HG02885 (cell line): ENCODE measurements at regions not wholly inside any gene's neighbourhood (a gene's known extent, or its start where the extent isn't known, plus 50 kb on each side); places are given as distances from the start of the nearest gene placed in this dataset.

ENCODE experiments used
- ATAC-seq: cut with Tn5 transposase; IDR thresholded peaks from one replicate; pipeline ENCODE4 v1.9.1; 2021; ENCODE audit warnings: mild to moderate bottlenecking; ENCODE audit not compliant: unreplicated experiment, poor library complexity

DNA sequence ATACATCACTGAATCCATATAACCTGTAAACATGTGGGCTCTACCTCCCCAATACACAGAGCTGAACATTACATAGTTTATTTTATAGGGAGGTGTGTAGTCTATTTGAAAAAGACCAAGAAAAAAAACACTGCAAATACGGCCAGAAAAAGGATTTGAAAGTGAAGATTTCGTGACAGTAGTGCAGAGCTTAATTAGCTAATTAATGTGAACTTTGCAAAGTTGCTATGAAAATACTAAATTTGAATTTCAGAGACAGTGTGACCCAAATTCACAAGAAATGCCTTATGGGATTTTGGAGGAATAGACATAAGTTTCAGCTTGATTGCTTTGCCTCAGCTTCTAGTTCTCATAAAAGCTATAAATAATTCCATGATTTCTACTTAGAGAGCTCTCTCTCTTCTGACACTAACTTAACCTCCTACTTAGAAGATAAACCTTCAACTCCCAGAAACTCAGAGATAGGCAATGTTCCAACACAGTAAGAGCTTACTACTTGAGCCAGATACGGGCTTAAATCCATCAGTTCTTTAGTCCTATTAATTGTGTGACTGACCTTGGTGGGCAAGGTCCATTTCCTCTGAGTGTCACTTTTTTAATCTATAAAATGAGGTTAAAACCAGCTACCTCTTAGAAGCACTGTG lies 87.3 kb upstream of the THBS1 start:
- no peak for ATAC-seq

DNA sequence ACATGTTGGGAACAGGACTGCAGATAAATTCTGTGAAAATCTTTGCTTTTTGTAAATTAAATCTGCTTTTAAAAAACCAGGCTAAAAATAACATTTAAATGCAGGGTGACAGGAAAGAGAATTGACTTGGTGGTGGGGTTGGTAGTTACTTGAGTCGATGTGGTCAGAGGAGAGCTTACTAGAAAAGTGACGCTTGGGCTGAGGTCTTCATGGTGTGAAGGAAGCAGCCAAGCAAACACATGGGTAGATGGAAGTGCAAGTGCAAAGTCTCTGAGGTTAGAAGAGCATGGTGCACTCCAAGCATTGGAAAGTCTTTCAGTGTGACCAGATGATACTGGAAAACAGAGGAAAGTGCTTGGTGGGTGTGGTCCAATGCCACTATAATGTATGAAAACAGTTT lies 86.4 kb upstream of the THBS1 start:
- peak; percentile 52 for ATAC-seq

DNA sequence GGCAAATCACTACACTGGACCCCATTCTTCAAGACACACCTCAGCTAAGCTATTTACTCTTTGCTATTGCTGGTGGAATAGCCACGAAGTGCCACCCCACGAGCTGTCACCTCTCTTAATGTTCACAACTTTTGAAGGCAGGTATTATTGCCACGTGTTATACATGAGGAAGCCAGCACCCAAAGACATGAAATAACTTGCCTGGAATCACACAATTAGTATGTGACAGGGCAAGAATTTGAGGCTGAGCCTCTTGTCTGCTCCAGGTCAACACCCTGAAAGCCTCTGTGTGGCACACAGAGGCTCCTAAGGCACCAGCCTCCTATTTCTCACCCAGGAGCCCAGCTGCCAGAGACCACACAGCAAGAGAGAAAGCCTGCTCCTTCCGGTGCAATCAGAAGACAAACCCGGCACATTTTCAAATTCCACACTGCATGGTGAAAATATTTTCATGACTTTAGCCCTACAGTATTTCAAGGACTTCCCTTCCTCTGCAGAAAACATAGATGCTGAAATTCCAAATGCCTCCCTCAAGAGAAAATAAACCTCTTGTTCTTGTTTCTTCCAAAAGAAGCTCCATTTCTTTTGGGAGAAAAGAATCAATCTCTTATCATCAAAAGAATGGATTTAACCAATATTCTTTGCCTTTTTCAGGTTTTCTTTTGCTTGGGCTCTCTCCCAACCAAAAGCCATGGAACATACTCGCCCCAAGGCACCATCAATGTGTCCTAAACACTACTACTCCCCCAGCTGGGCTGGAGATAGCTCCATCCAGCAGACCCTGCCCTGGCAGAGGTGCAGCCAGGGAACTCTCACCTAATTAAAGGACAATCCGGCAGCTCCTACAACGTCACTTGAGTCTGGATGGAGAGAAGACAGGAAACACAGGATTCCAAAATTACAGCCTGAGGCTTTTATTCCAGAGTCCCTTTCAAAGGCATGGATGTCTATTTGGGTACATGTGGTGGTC lies 84.7 kb upstream of the THBS1 start:
- ATAC-seq: no peak

DNA sequence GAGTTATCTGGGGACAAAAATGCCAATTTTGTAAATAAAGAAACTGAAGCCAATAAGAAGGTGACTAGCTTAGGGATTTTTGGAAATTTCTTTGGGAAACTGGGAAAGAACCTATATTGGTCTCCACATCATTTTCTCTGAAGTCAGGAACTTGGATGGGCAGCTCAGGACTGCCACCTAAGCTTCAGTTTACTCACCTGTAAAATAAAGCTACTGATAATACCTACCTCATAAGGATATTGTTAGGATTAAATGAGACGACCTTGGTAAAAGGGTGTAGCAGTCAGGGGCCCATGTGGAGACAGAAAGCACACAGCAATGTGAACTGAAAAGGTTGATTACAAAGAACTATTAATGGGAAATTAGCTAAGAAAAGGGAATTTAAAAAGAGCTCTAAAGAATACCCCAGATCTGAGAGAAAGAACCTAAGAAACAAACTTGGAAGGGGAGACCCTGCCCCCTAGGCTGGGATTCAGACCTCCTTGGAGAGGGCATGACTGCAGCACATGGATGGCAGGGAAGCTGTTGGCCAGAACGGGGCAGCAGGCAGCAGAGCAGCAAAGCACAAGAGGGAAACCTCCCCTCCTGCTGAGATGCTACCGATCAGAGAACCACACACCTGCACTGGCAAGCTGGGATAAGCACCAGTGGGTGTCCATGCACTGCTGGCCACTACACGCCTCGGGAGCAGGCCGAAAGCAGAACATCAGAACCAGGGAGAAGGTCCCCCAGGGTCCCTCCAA lies 83.7 kb upstream of the THBS1 start:
- no peak for ATAC-seq

DNA sequence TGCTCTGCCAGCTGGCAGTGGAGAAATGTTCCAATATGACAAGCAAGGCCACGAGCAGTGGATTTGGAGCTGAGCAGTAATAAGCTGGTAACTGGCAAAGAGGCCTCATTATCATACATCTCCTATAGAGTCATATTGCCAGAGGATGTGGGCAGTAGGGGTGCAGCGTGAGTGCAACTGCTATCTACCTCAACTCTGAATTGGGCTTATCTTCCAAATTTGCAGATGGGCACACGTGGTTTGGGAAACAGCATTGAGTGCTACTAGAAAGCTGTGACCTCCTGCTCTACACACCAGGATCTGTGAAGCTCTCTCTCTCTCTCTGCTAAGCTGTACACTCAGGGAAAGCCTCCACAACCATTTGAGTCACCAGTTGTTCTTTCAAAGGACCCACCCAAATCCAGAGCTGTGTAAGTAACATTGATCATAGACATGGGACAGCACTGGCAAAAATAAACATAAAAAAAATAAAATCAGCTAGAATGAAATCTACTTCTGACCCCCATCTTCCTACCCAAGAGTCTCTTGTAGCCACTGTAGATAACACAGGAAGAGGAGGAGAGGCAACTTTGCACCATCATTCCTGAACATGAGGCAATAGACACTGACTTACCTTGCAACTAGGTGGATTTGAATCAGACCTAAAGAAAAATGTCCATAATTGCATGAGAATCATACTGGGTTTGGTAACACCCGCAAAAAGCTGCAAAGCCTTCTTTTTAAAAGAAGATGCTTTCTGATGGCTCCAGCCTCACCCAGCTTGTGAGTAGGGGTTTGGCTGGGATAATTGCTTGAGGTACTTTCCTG lies 82.9 kb upstream of the THBS1 start:
- ATAC-seq: no peak

DNA sequence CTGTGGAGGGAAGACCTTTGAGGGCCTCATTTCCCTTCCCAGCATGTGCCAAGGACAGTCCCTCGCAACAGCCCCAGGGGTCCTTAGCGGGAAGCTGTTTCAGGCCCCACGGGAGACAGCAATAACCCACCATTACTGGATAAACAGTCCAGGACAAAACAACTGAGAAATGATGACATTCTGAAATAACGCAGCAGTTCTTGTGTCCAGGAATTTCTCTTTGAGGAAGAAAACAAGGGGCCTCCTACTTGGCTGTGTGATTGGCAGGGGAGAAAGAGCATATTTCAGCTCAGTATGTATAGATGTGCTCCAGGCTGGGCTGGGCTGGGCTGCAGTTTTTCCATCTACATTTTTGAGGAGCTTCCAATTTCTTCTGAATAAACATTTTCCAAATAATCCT lies 82.2 kb upstream of the THBS1 start:
- ATAC-seq: no peak

DNA sequence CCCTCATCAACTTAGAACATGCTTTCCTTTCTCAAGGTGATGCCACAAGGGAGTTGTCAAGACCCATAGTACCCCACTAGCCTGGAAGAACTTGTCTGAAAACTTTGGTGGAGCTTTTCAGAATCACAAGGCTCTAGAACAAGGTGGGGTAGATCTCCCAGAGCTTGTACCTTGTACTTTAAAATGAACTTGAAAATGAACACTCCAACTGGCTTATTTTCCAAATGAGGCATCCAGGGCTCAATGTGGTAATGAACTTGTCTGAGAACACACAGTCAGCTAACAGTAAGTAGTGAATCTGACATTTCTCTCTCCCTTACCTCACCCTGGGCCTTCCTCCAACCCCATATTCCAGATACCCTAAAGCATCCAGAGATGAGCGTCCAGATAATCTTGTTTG lies 81.8 kb upstream of the THBS1 start:
- no peak for ATAC-seq

DNA sequence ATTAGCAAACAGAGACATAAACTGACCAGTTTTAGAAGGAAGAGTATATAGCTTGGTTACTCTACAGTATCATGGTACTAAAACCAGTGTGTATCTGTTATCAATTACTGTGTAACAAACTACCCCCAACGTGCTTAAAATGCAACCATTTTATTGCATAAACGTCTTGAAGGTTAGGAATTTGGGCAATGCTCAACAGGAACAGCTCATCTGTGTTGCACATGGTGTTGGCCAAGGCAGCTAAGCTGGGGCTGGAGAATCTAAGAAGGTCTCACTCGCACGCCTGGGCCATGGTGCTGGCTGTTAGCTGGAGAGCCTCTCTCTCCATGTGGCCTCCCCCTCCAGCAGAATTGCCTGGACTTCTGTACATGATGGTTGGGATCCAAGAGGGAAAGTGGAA lies 81.2 kb upstream of the THBS1 start:
- ATAC-seq: no peak

DNA sequence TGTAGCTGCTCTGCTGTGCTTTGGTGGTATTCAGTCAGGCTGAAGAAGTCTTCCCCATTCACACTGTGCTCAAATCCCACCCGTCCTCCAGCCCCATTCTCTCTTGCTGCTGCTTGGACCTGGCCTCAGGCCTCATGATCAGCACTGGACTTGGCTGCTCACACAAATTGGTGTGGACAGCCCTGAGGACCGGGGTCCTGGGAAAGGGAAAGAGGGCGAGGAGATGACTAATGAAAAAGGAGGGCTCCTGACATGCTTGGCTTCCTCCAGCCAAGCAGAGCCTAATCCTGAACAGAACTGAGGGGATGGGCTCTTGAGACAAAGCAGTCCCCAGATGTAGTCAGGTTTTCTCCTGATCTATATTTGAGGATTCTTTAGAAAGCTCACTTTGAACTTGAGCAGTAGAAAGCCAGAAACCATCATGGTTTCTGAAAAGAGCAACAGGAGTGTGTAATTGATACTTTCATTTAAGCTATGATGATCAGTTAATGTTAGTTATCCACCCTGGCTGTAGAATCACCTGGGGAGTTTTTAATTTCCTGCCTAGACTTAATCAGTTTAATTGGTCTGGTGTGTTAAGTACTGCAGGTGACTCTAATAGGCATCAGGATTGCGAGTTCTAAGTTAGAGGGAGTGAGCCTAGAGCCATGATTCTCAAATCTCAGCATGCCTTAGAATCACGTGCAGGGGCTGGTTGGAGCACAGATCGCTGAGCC lies 79.4 kb upstream of the THBS1 start:
- ATAC-seq: no peak

DNA sequence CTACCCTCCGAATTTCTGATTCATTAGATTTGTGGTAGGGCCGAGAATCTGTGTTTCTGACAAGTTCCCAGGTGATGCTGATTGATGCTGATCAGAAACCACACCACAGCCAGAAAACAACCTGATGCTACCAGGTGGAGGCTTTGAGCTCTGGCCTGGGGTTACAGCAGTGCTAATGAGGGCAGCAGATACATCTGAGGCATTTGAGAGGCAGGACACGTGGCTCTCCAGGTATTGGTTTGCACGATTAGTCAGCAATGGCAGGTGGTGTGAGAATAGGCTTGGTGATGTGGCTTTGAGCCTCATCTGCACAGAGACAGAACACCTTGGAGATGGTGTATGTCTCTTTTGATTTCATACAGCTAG lies 78.8 kb upstream of the THBS1 start:
- ATAC-seq: no peak

DNA sequence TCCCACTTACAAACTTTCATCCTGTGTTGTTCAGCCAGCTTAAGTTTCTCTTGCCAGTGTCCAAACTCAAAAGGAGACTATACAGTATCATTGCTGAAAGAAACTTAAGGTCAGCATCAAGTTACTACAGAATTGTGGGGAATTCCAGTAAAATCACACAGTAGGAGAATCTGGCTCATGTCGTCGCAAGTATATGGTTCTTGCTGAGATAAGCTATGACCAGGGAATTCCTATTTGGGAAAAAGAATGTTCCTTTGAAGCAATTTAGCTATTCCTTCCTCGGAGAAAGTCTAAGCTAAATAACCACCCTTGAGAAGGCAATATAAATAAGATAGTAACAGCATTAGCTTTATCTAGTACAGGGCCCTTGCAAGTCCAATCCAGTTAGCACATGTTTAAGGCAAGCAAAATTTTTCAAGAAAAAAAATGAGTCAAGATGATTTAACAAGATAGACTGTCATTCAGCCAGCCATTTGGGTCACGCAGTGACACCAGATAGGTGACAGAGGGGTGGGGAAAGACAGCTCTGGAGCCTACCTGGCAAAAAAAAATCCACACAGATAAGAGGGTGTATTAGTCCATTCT lies 78.2 kb upstream of the THBS1 start:
- no peak for ATAC-seq

DNA sequence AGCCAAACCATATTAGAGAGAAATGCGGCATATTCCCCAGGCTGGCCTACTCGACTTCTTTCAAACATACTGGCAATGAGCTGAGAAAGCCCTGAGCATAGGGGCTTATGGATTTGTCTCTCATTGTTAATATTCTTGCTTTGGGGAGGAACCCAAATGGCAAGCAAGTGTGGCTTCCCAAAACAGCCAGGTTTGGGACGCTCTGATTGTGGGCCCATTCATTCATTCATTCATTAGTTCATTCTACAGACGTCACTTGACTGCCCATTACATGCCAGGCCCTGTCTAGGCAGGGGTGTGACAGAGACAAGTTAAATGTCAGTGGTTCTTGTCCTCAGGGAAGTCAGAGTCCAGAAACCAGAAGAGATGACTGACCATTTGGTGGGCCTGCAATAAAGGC lies 77.4 kb upstream of the THBS1 start:
- ATAC-seq: no peak

DNA sequence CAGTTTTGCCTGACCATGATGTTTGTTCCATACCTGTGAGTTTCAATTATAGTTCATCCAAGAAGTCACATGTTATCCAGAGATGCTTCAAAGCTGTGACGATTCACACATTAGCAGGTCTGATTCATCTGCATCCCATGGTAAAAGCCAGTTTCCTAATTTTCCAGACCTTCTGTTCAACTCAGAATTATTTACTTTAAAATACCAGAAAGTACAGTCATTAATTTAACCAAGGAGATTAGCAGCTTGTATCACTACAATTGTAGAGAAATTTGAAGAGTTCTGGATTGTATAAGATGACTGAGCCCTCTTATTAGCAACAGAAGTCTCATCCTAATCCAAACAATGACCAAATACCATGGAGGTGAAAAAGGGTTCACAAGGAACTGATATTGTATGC lies 76.1 kb upstream of the THBS1 start:
- no peak for ATAC-seq

DNA sequence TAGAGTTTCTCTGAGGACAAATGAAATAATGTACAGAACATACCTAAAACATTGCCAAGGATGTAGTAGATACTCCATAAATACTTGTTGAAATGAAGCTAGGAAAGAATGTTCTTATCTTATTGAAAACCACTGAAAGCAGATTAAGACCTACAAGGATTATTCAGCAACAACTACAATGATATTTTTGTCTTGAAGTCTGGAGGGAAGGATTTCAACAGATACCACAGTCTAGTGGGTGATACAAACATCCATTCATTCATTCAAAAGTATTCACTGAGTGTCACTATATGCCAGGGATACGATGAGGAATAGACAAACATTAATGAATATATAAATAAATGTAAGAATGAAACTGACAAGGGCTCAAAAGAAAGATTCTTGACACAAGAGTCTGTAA lies 74.7 kb upstream of the THBS1 start:
- ATAC-seq: no peak

DNA sequence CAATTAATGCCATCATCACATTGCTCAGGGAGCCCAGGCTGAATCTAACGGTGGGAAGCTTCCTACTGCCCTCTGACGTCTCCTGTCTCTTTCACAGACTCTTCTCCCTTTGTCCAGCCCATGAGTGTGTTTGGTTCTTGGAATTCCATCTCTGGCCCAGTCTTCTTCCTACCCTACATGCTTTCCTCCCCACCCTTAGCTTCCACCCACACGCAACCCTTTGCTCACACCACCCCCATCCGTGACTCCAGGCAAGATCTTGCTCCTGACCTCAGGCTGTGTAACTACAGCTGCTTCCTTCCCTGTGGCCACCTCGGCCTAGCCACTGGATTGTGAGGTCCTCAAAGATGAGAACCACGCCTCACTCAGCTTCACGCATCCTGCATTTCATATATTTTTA lies 72.3 kb upstream of the THBS1 start:
- no peak for ATAC-seq

DNA sequence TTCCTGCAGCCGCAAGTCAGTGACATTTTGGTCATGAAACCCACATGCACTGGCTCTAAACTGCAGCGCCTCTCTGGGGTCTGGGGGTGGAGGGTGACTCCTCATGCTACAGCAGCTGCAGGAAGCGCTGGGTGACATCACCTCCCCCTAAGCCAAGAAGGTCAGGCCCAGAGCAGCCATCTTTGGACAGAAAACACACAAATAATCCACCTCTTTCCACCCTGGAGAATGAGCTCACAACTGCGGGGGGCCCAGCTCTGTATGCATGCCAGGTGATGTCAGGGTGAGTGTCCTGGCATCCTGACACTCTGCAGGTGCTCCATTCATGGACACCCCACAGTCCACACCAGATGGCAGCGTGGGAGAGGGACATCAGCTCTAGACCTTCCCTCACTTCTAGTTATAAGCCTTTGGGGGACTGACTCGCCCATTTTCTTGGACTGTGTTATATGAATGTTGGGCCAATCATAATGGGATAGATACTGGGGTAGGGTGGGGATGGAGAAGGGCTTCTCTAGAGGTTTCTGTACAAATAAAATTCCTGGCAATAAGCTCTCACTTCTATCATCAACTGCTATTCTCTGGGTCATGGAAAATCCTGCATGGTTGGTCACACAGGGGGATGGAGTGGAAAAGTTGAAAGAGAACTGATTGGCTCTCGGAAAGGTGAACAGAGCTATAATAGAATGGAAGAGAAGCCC lies 70.7 kb upstream of the THBS1 start:
- no peak for ATAC-seq

DNA sequence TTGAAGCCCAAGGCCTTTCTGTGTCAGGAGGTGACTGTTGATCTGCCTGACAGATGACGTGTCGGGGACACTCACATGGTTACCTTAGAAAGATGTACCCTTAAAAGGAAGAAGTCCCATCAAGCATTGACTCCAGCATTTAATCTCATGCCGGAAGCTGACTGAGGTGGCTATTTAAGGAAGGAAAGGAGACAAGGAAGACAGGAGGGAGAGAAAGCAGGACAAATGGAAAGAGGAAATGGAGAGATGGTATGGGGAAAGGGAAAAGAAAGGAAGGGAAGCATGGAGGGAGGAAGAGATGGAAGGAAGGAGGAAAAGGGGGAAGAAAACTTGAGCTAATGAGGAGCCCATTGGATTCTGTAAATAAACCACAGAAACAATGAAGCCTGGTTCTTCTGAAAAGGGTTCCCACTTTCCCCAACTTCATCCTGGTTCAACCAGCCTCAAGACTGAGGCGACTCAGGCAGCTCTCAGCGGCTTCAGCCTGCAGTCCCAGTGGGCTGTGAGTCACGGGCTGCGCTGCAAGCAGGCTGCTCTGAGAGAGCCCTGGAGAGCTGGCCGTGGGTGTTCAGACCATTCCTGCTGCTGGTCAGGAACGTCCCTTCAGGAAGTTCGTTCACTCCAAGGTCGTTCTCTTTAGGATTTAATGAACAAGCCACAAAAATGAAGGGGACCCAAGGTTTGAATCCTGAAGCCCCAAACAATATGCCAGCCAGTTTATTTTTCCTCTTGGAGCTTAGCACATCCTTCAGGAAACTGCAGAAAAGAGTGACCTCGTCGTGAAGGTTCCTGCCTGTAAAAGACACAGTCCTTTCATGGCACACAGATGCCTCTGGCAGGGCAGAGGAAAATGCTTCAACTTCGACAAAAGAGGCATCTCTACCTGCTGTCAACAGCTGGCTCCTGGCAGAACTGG lies 69.6 kb upstream of the THBS1 start:
- no peak for ATAC-seq

DNA sequence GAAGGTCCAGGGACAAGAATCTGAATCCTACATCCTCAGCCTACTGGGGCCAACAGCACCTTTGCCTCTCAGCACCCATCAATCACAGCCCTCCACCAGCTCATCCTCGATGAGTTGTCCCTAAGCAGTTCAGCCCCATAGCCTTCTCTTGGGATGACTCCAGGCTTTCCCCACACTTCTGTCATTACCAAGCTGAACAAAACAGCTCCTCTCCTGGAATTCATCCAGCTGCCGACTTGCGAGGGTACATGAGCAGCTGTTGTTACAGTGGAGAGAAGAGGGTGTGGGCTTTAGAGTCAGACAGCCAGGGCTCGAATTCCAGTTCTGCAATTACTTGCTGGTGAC lies 69.0 kb upstream of the THBS1 start:
- no peak for ATAC-seq
